ENCODE measurements at regions not wholly inside any gene's neighbourhood (a gene's known extent, or its start where the extent isn't known, plus 50 kb on each side); places are given as distances from the start of the nearest gene placed in this dataset.

- peak overlapping the region; percentile 10 for H3K9ac ChIP-seq (ENCODE audit: low read length)
- no peaks in the 10 kb centered on the region for H3K79me2 ChIP-seq (ENCODE audit: insufficient read depth, low read length)
- no peak overlapping the region for H3K4me3 Mint-ChIP-seq (ENCODE audit: unreplicated experiment)
- no peaks in the 10 kb centered on the region for H3K9me3 ChIP-seq (ENCODE audit: insufficient read depth, low read depth, low read length)
- H4K20me1 ChIP-seq (ENCODE audit: insufficient read depth, low read length) = no peaks in the 10 kb centered on the region
- FAIRE-seq = no peak
- peaks cover 18% of the 10 kb centered on the region for H3K4me1 ChIP-seq (ENCODE audit: insufficient read depth, low read length)
- H3K27ac ChIP-seq (ENCODE audit: low read depth, low read length) = peak overlapping the region; percentile 71
- no peaks in the 10 kb centered on the region for H3K27me3 Mint-ChIP-seq (ENCODE audit: low read depth, unreplicated experiment)
- peaks cover 2% of the 10 kb centered on the region for H3K36me3 Mint-ChIP-seq (ENCODE audit: low read depth, unreplicated experiment)
- H2AFZ ChIP-seq (ENCODE audit: low read depth, low read length) = no peak overlapping the region
- H3K4me1 Mint-ChIP-seq (ENCODE audit: low read depth, unreplicated experiment) = peaks cover 22% of the 10 kb centered on the region
- no peaks in the 10 kb centered on the region for H3K27me3 ChIP-seq (ENCODE audit: insufficient read depth, low read length)
- peak overlapping the region; percentile 49 for H3K4me2 ChIP-seq (ENCODE audit: low read length)
- TF ChIP-seq EZH2 (IDR thresholded peaks at IDR 0.05; ENCODE audit: insufficient read depth, low read length) = no peak
- TF ChIP-seq, protein P1, sequence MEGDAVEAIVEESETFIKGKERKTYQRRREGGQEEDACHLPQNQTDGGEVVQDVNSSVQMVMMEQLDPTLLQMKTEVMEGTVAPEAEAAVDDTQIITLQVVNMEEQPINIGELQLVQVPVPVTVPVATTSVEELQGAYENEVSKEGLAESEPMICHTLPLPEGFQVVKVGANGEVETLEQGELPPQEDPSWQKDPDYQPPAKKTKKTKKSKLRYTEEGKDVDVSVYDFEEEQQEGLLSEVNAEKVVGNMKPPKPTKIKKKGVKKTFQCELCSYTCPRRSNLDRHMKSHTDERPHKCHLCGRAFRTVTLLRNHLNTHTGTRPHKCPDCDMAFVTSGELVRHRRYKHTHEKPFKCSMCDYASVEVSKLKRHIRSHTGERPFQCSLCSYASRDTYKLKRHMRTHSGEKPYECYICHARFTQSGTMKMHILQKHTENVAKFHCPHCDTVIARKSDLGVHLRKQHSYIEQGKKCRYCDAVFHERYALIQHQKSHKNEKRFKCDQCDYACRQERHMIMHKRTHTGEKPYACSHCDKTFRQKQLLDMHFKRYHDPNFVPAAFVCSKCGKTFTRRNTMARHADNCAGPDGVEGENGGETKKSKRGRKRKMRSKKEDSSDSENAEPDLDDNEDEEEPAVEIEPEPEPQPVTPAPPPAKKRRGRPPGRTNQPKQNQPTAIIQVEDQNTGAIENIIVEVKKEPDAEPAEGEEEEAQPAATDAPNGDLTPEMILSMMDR (IDR thresholded peaks at IDR 0.05; ENCODE audit: insufficient read depth, low read depth, low read length) = no peak
- DNase-seq (ENCODE audit: low read depth) = peak; percentile 63
- H3K4me3 ChIP-seq (ENCODE audit: insufficient read depth, low read depth, low read length) = no peak overlapping the region
- H3K9me3 Mint-ChIP-seq (ENCODE audit: unreplicated experiment) = peaks cover 3% of the 10 kb centered on the region
- H3K36me3 ChIP-seq (ENCODE audit: insufficient read depth, low read length) = no peaks in the 10 kb centered on the region
- H3K27ac Mint-ChIP-seq (ENCODE audit: unreplicated experiment) = peak overlapping the region; percentile 90
Measured at GRCh38 chr9:78612091-78612490, 315.2 kb downstream of the PSAT1 start.

- no peak for DNase-seq (ENCODE audit: low read depth)
- H3K36me3 Mint-ChIP-seq (ENCODE audit: low read depth, unreplicated experiment) = peaks cover 1% of the 10 kb centered on the region
- peak overlapping the region; percentile 27 for H3K27ac Mint-ChIP-seq (ENCODE audit: unreplicated experiment)
Measured at GRCh38 chr9:78613006-78613405, 316.1 kb downstream of the PSAT1 start.

GRCh38 chr9:78614892-78615291, 318.0 kb downstream of the PSAT1 start:
- Histone ChIP-seq H3K27ac (ENCODE audit: low read depth, low read length) (no peak overlapping the region), H3K4me3 (ENCODE audit: insufficient read depth, low read depth, low read length) (no peak overlapping the region), H3K9me3 (ENCODE audit: insufficient read depth, low read depth, low read length) (no peaks in the 10 kb centered on the region), H3K36me3 (ENCODE audit: insufficient read depth, low read length) (no peaks in the 10 kb centered on the region), H3K79me2 (ENCODE audit: insufficient read depth, low read length) (no peaks in the 10 kb centered on the region), H4K20me1 (ENCODE audit: insufficient read depth, low read length) (no peaks in the 10 kb centered on the region), H3K4me2 (ENCODE audit: low read length) (no peak overlapping the region), H3K9ac (ENCODE audit: low read length) (no peak overlapping the region), H2AFZ (ENCODE audit: low read depth, low read length) (no peak overlapping the region), H3K4me1 (ENCODE audit: insufficient read depth, low read length) (peaks cover 20% of the 10 kb centered on the region), H3K27me3 (ENCODE audit: insufficient read depth, low read length) (no peaks in the 10 kb centered on the region)
- H3K4me3 Mint-ChIP-seq (ENCODE audit: unreplicated experiment) = no peak overlapping the region
- no peak for TF ChIP-seq EZH2 (IDR thresholded peaks at IDR 0.05; ENCODE audit: insufficient read depth, low read length)
- TF ChIP-seq, protein P1 (IDR thresholded peaks at IDR 0.05; ENCODE audit: insufficient read depth, low read depth, low read length) = no peak
- H3K36me3 Mint-ChIP-seq (ENCODE audit: low read depth, unreplicated experiment) = no peaks in the 10 kb centered on the region
- peaks cover 3% of the 10 kb centered on the region for H3K9me3 Mint-ChIP-seq (ENCODE audit: unreplicated experiment)
- H3K27me3 Mint-ChIP-seq (ENCODE audit: low read depth, unreplicated experiment) = no peaks in the 10 kb centered on the region
- no peak overlapping the region for H3K27ac Mint-ChIP-seq (ENCODE audit: unreplicated experiment)
- FAIRE-seq = no peak
- H3K4me1 Mint-ChIP-seq (ENCODE audit: low read depth, unreplicated experiment) = peaks cover 20% of the 10 kb centered on the region
- DNase-seq (ENCODE audit: low read depth) = no peak

More at GRCh38 chr9:78613006-78613405, 316.1 kb downstream of the PSAT1 start:
- no peak overlapping the region for H3K4me3 Mint-ChIP-seq (ENCODE audit: unreplicated experiment)
- peak overlapping the region; percentile 71 for H3K27ac ChIP-seq (ENCODE audit: low read depth, low read length)
- H3K9ac ChIP-seq (ENCODE audit: low read length) = no peak overlapping the region
- FAIRE-seq = no peak
- H3K79me2 ChIP-seq (ENCODE audit: insufficient read depth, low read length) = no peaks in the 10 kb centered on the region
- peaks cover 18% of the 10 kb centered on the region for H3K4me1 ChIP-seq (ENCODE audit: insufficient read depth, low read length)
- H4K20me1 ChIP-seq (ENCODE audit: insufficient read depth, low read length) = no peaks in the 10 kb centered on the region
- H3K27me3 ChIP-seq (ENCODE audit: insufficient read depth, low read length) = no peaks in the 10 kb centered on the region
- H3K27me3 Mint-ChIP-seq (ENCODE audit: low read depth, unreplicated experiment) = no peaks in the 10 kb centered on the region
- H3K36me3 ChIP-seq (ENCODE audit: insufficient read depth, low read length) = no peaks in the 10 kb centered on the region
- TF ChIP-seq, protein P1 (IDR thresholded peaks at IDR 0.05; ENCODE audit: insufficient read depth, low read depth, low read length) = no peak
- TF ChIP-seq EZH2 (IDR thresholded peaks at IDR 0.05; ENCODE audit: insufficient read depth, low read length) = no peak
- no peaks in the 10 kb centered on the region for H3K9me3 ChIP-seq (ENCODE audit: insufficient read depth, low read depth, low read length)
- no peak overlapping the region for H3K4me3 ChIP-seq (ENCODE audit: insufficient read depth, low read depth, low read length)
- no peak overlapping the region for H2AFZ ChIP-seq (ENCODE audit: low read depth, low read length)
- H3K4me2 ChIP-seq (ENCODE audit: low read length) = peak overlapping the region; percentile 49
- H3K4me1 Mint-ChIP-seq (ENCODE audit: low read depth, unreplicated experiment) = peaks cover 22% of the 10 kb centered on the region
- peaks cover 3% of the 10 kb centered on the region for H3K9me3 Mint-ChIP-seq (ENCODE audit: unreplicated experiment)

Measured in astrocyte (in vitro differentiated cells and primary cell).